ENCODE measurements at regions not wholly inside any gene's neighbourhood (a gene's known extent, or its start where the extent isn't known, plus 50 kb on each side); places are given as distances from the start of the nearest gene placed in this dataset.

GRCh38 chr3:178260887-178261565 is 275.2 kb upstream of the KCNMB2 start:
- no peak for DNase-seq

- DNase-seq, result no peak
Observed at GRCh38 chr3:178263236-178263916, 272.9 kb upstream of the KCNMB2 start.

- no peak for DNase-seq
Observed at GRCh38 chr3:178267158-178267844, 268.9 kb upstream of the KCNMB2 start.

GRCh38 chr3:178270838-178271237 is 265.4 kb upstream of the KCNMB2 start:
- no peak for DNase-seq

GRCh38 chr3:178271740-178272387 is 264.4 kb upstream of the KCNMB2 start:
- DNase-seq, result no peak

GRCh38 chr3:178272841-178273240 is 263.4 kb upstream of the KCNMB2 start:
- no peak for DNase-seq

- no peak for DNase-seq
Observed at GRCh38 chr3:178274711-178275110, 261.5 kb upstream of the KCNMB2 start.

GRCh38 chr3:178275311-178275710 is 260.9 kb upstream of the KCNMB2 start:
- DNase-seq, result no peak

GRCh38 chr3:178275793-178276192 is 260.4 kb upstream of the KCNMB2 start:
- DNase-seq, result no peak

GRCh38 chr3:178277605-178278004 is 258.6 kb upstream of the KCNMB2 start:
- no peak for DNase-seq

GRCh38 chr3:178283561-178283960 is 252.7 kb upstream of the KCNMB2 start:
- no peak for DNase-seq

GRCh38 chr3:178284181-178284580 is 252.1 kb upstream of the KCNMB2 start:
- DNase-seq, result no peak

- DNase-seq, result no peak
Observed at GRCh38 chr3:178288074-178288473, 248.2 kb upstream of the KCNMB2 start.

- DNase-seq, result no peak
Observed at GRCh38 chr3:178289544-178290160, 246.6 kb upstream of the KCNMB2 start.

- DNase-seq, result no peak
Observed at GRCh38 chr3:178291574-178292370, 244.5 kb upstream of the KCNMB2 start.

- DNase-seq, result no peak
Observed at GRCh38 chr3:178295292-178295912, 240.8 kb upstream of the KCNMB2 start.

GRCh38 chr3:178297199-178297598 is 239.0 kb upstream of the KCNMB2 start:
- no peak for DNase-seq

- DNase-seq, result no peak
Observed at GRCh38 chr3:178297740-178298139, 238.5 kb upstream of the KCNMB2 start.

- DNase-seq, result no peak
Observed at GRCh38 chr3:178300441-178300959, 235.7 kb upstream of the KCNMB2 start.

GRCh38 chr3:178302966-178303930 is 233.0 kb upstream of the KCNMB2 start:
- no peak for DNase-seq

Measured in stimulated activated CD4-positive, alpha-beta T cell treated with anti-CD3 and anti-CD28 coated beads, Interleukin-4, amount 100 ng/mL, for 1 hour (primary cell).